ENCODE measurements at regions not wholly inside any gene's neighbourhood (a gene's known extent, or its start where the extent isn't known, plus 50 kb on each side); places are given as distances from the start of the nearest gene placed in this dataset.

DNA sequence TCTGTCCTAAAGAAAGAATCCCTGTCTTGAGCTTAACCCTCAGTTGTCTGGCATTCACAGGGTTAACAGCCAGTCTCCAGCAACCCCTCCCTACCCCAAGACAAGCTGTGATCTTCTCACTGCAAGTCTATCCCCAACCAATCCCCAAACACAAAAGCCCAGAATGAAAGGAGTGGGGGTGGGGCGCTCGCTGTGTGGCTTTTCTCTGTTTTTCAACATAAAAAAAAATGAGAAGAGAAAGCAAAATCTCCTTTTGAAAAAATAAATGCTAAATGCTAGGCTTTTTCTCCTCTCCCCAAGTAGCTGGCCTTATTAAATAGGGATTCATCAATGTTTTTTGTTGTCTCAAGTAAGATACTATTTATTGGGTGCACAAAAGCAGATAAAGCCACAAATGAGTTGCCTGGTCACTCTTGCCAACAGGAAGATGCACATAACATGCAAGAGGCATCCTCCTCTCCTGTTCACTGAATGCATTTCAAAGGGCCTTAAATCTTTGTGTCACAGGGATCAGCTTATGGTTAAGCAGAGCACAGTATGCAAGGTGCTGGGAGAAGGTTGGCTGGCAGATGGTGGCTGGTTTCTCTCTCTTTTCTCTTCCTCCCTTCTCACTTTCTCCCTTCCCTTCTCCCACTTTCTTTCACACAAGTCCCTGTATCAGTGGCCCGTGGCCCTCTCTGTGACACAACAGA lies 225.6 kb downstream of the CMPK2 start:
- TF ChIP-seq, protein P1, sequence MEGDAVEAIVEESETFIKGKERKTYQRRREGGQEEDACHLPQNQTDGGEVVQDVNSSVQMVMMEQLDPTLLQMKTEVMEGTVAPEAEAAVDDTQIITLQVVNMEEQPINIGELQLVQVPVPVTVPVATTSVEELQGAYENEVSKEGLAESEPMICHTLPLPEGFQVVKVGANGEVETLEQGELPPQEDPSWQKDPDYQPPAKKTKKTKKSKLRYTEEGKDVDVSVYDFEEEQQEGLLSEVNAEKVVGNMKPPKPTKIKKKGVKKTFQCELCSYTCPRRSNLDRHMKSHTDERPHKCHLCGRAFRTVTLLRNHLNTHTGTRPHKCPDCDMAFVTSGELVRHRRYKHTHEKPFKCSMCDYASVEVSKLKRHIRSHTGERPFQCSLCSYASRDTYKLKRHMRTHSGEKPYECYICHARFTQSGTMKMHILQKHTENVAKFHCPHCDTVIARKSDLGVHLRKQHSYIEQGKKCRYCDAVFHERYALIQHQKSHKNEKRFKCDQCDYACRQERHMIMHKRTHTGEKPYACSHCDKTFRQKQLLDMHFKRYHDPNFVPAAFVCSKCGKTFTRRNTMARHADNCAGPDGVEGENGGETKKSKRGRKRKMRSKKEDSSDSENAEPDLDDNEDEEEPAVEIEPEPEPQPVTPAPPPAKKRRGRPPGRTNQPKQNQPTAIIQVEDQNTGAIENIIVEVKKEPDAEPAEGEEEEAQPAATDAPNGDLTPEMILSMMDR (IDR thresholded peaks at IDR 0.05; ENCODE audit: extremely low read depth, insufficient read depth, missing control alignments), result no peak
- in situ Hi-C loops (cut with MboI; ENCODE audit: low pct_unique_long_range_greater_than_20kb, low sequenced_read_pairs, unreplicated experiment), result no loop called here
- DNase-seq (ENCODE audit: low spot score), result no peak

DNA sequence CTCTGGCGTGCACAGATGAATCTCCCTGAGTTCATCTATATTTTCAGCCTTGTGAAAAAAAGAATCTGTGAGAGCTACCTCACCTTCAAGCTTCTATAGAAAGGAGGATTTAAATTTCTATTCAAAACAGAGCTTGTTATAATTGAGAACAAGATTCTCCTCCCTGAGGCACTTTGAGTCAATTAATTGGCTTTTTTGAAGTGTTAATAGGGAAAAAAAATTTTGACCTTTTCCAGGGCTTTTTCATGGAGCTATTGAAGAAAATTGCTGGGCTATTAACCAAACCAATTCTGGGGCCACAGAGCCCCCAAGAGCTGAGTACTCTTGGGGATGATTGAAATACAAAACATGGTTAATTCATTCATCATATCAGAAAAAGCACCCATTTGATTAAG lies 225.1 kb downstream of the CMPK2 start:
- in situ Hi-C loops (cut with MboI; ENCODE audit: low pct_unique_long_range_greater_than_20kb, low sequenced_read_pairs, unreplicated experiment), result no loop called here
- TF ChIP-seq, protein P1 (IDR thresholded peaks at IDR 0.05; ENCODE audit: extremely low read depth, insufficient read depth, missing control alignments), result no peak
- DNase-seq (ENCODE audit: low spot score), result no peak

DNA sequence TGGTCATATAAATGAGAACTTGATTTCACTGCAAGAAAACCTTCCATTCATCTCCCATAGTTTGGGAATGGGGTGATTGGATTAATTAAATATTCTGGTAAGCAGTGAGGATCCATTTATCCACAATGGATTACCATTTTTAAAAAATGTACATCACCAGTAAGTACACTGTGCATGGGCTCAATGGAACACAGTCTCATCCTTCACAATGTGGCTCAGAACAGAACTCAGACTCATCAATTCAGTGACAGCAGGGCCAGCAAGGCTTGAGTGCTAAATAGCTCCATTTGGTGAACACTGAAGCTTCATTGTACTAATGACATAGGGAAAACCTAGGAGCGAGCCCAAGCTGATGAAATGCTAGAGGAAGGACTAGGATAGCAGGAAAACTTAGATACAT lies 223.8 kb downstream of the CMPK2 start:
- TF ChIP-seq, protein P1 (IDR thresholded peaks at IDR 0.05; ENCODE audit: extremely low read depth, insufficient read depth, missing control alignments), result no peak
- in situ Hi-C loops (cut with MboI; ENCODE audit: low pct_unique_long_range_greater_than_20kb, low sequenced_read_pairs, unreplicated experiment), result no loop called here

DNA sequence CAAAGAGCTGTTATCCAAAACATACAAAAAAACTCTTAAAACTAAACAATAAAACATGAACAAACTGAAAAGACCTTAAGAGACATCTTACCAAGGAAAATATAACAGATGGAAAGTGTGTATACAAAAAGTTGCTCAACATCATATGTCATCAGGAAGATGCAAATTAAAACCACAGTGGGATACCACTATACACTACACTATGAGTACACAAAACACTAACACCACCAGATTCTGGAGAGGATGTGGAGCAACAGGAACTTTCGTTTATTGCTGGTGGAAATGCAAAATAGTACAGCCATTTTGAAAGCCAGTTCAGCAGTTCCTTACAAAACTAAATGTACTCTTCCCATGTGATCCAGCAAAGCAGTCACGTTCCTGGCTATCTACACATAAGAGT lies 221.4 kb downstream of the CMPK2 start:
- in situ Hi-C loops (cut with MboI; ENCODE audit: low pct_unique_long_range_greater_than_20kb, low sequenced_read_pairs, unreplicated experiment), result no loop called here
- TF ChIP-seq, protein P1 (IDR thresholded peaks at IDR 0.05; ENCODE audit: extremely low read depth, insufficient read depth, missing control alignments), result no peak
- no peak for DNase-seq (ENCODE audit: low spot score)

More for the DNA sequence above, 223.8 kb downstream of the CMPK2 start:
- no peak for DNase-seq (ENCODE audit: low spot score)

- TF ChIP-seq, protein P1 (IDR thresholded peaks at IDR 0.05; ENCODE audit: extremely low read depth, insufficient read depth, missing control alignments), result no peak
- in situ Hi-C loops (cut with MboI; ENCODE audit: low pct_unique_long_range_greater_than_20kb, low sequenced_read_pairs, unreplicated experiment), result no loop called here
- no peak for DNase-seq (ENCODE audit: low spot score)
Observed at GRCh38 chr2:6645004-6645403, 220.7 kb downstream of the CMPK2 start.

- in situ Hi-C loops (cut with MboI; ENCODE audit: low pct_unique_long_range_greater_than_20kb, low sequenced_read_pairs, unreplicated experiment), result no loop called here
- TF ChIP-seq, protein P1 (IDR thresholded peaks at IDR 0.05; ENCODE audit: extremely low read depth, insufficient read depth, missing control alignments), result no peak
- DNase-seq (ENCODE audit: low spot score), result no peak
Observed at GRCh38 chr2:6645672-6646071, 220.0 kb downstream of the CMPK2 start.

All from GM13977 (cell line).